Effector memory CD8-positive, alpha-beta T cell (primary cell): ENCODE measurements at regions not wholly inside any gene's neighbourhood (a gene's known extent, or its start where the extent isn't known, plus 50 kb on each side); places are given as distances from the start of the nearest gene placed in this dataset.

Source experiments
- ATAC-seq: fragments of 150-1000 bp; cut with Tn5 transposase; replicated peaks from 2 replicates; pipeline ENCODE4 v1.10.0; 2021; ENCODE audit warnings: mild to moderate bottlenecking, moderate library complexity
- DNase-seq, 3 experiments: peaks; one replicate each; pipeline ENCODE4 v3.0.0; 2021
- H3K27ac Mint-ChIP-seq, 2 donors: one replicate each; pipeline ENCODE4 v1.8.0; 2022; ENCODE audit warnings: mild to moderate bottlenecking in 2 of 2, mixed read lengths in 2 of 2, moderate library complexity in 2 of 2
- H3K27me3 Mint-ChIP-seq, 2 donors: one replicate each; pipeline ENCODE4 v1.8.0; 2022; ENCODE audit warnings: mixed read lengths in 2 of 2
- H3K36me3 Mint-ChIP-seq: one replicate; pipeline ENCODE4 v1.8.0; 2022; ENCODE audit warnings: mild to moderate bottlenecking, moderate library complexity, mixed read lengths; ENCODE audit not compliant: insufficient read depth
- H3K4me1 Mint-ChIP-seq, 2 donors: one replicate each; pipeline ENCODE4 v1.8.0; 2022; ENCODE audit warnings: low read depth in 2 of 2, mixed read lengths in 2 of 2
- H3K4me3 Mint-ChIP-seq, 2 donors: one replicate each; pipeline ENCODE4 v1.8.0; 2022; ENCODE audit warnings: mild to moderate bottlenecking in 2 of 2, mixed read lengths in 2 of 2, moderate library complexity in 2 of 2
- H3K9me3 Mint-ChIP-seq, 2 donors: one replicate each; pipeline ENCODE4 v1.8.0; 2022; ENCODE audit warnings: mixed read lengths in 2 of 2

- DNase-seq = peak; percentile 44 to 62 (median 59)
- Mint-ChIP-seq H3K9me3 (no peaks in the 10 kb centered on the region), H3K27me3 (peaks cover 10 to 27% of the 10 kb centered on the region in 2 donors), H3K4me3 (peak overlapping the region in 1 of 2 donors; percentile 60), H3K4me1 (no peaks in the 10 kb centered on the region), H3K27ac (peak overlapping the region in 1 of 2 donors; percentile 19), H3K36me3 (peaks cover 7% of the 10 kb centered on the region)
- peak; percentile 94 for ATAC-seq
These were observed 123.9 kb upstream of the SLC1A4 start for GRCh38 chr2:64865073-64865830.

DNA sequence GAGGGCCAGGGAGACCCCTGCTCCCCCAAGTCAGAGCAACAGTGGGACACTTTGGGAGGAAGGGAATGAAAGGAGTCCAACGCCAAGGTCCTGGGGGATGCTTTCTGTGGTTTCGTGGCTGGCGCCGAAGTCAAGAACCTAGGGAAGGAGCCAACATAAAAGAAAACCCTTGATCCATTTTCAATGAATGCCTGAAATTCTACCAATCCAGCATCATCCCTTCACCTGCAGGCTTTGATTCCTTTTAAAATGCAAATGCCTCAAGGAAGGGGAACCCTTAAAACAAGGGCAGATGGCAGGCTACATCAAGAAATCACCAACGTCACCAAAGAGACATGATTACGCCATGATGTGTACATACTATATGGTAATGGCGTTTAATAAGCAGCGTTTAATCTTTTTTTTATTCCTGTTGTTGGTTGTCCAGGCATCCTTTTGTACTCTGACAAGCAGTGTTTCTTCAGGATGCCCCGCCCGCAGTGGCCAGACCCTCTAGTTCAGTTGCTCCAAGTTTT lies 123.3 kb upstream of the SLC1A4 start:
- Mint-ChIP-seq H3K9me3 (no peaks in the 10 kb centered on the region), H3K36me3 (peaks cover 7% of the 10 kb centered on the region), H3K4me3 (no peak overlapping the region), H3K4me1 (no peaks in the 10 kb centered on the region), H3K27me3 (peaks cover 10 to 27% of the 10 kb centered on the region in 2 donors), H3K27ac (no peak overlapping the region)
- ATAC-seq (no peak), DNase-seq (no peak)

DNA sequence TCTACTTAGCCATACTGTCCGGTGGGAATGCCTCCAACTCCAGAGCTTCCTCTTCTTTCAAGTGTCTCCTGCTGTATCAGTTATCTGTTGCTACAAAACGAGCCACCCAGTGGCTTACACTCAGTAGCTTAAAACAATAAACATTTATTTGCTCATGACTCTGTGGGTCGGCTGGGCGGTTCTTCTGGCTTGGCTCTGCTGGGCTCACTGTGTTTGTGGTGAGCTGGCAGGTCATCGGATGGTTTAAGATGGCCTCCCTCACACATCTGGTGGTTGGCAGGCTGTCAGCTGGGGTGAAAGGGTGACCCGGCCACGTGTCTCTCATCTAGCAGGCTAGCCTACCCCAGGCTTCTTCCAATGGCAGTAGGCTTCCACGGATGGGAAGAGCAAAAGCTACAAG lies 122.4 kb upstream of the SLC1A4 start:
- Mint-ChIP-seq H3K27me3 (peaks cover 10 to 27% of the 10 kb centered on the region in 2 donors), H3K36me3 (peaks cover 7% of the 10 kb centered on the region), H3K27ac (peak overlapping the region in 1 of 2 donors; percentile 66), H3K4me1 (no peaks in the 10 kb centered on the region), H3K4me3 (peak overlapping the region; percentile 33 to 50), H3K9me3 (no peaks in the 10 kb centered on the region)
- no peak for ATAC-seq
- DNase-seq = no peak

- DNase-seq (no peak), ATAC-seq (no peak)
- Mint-ChIP-seq H3K4me1 (no peaks in the 10 kb centered on the region), H3K4me3 (no peak overlapping the region), H3K36me3 (peaks cover 7% of the 10 kb centered on the region), H3K27me3 (peaks cover 10 to 27% of the 10 kb centered on the region in 2 donors), H3K27ac (peak overlapping the region in 1 of 2 donors; percentile 66), H3K9me3 (no peaks in the 10 kb centered on the region)
These were observed 121.8 kb upstream of the SLC1A4 start for GRCh38 chr2:64867253-64867996.

- peaks cover 7% of the 10 kb centered on the region for H3K36me3 Mint-ChIP-seq
- ATAC-seq = no peak
- DNase-seq = no peak
- H3K4me3 Mint-ChIP-seq = no peak overlapping the region
- no peaks in the 10 kb centered on the region for H3K9me3 Mint-ChIP-seq
- H3K4me1 Mint-ChIP-seq = peaks cover 0 to 3% of the 10 kb centered on the region in 2 donors
- peaks cover 10 to 27% of the 10 kb centered on the region in 2 donors for H3K27me3 Mint-ChIP-seq
- no peak overlapping the region for H3K27ac Mint-ChIP-seq
These were observed 120.1 kb upstream of the SLC1A4 start for GRCh38 chr2:64869126-64869525.

GRCh38 chr2:64873472-64873924 lies 115.7 kb upstream of the SLC1A4 start:
- Mint-ChIP-seq H3K4me3 (peak overlapping the region in 1 of 2 donors; percentile 5), H3K36me3 (peaks cover 4% of the 10 kb centered on the region), H3K27me3 (peaks cover 5 to 12% of the 10 kb centered on the region in 2 donors), H3K27ac (no peak overlapping the region), H3K4me1 (peaks cover 0 to 3% of the 10 kb centered on the region in 2 donors), H3K9me3 (no peaks in the 10 kb centered on the region)
- ATAC-seq (peak; percentile 98), DNase-seq (peak; percentile 77 to 85 (median 82))

DNA sequence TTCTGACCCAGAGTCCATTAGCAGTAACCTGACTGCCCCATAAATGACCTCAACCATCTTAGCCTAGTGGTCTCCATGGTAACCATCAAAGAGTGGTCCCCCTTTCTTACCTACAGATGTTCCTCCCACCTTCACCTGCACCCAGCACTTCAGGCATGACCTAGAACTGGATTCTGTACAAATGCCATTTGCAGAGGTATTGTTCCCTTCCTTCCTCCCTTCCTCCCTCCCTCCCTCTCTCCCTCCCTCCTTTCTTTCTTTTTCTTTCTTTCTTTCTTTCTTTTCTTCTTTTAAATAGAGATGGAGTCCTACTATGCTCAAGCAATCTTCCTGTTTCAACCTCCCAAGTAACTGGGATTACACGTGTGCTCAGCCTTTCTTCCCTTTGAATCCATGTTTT lies 114.6 kb upstream of the SLC1A4 start:
- DNase-seq (no peak), ATAC-seq (no peak)
- Mint-ChIP-seq H3K4me3 (no peak overlapping the region), H3K36me3 (peaks cover 4% of the 10 kb centered on the region), H3K27ac (no peak overlapping the region), H3K4me1 (peaks cover 0 to 3% of the 10 kb centered on the region in 2 donors), H3K9me3 (no peaks in the 10 kb centered on the region), H3K27me3 (peaks cover 5 to 10% of the 10 kb centered on the region in 2 donors)

- Mint-ChIP-seq H3K27ac (no peak overlapping the region), H3K27me3 (peaks cover 5 to 10% of the 10 kb centered on the region in 2 donors), H3K36me3 (peaks cover 4% of the 10 kb centered on the region), H3K9me3 (no peaks in the 10 kb centered on the region), H3K4me3 (no peak overlapping the region), H3K4me1 (peaks cover 0 to 3% of the 10 kb centered on the region in 2 donors)
- DNase-seq = no peak
- ATAC-seq = no peak
These were observed 113.8 kb upstream of the SLC1A4 start for GRCh38 chr2:64875368-64875767.

DNA sequence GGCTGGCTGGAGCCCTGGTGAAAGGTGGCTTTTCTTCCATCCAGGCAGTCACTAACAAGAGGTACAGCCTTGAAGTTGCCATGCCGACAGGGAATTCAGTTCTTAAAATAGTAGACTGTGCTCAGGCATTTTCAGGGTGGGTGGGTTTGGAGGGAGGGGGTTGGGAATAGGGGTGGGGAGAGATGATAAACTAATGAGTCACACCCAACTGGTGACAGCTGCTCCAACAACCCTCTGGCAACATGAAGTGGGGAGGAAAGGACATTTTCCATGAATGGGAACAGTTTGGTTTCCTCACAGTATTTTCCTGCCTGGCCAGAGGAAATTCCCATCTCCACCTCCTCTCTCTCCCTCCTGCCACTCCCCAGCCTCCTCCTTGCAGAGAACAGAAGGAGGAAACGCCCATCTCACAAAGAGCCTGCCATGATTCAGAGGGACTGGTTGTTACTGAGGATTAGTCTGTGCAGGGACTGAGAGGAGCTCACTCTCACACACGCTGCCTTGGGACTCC lies 113.0 kb upstream of the SLC1A4 start:
- Mint-ChIP-seq H3K4me1 (peaks cover 0 to 4% of the 10 kb centered on the region in 2 donors), H3K9me3 (no peaks in the 10 kb centered on the region), H3K36me3 (peaks cover 4% of the 10 kb centered on the region), H3K4me3 (no peak overlapping the region), H3K27ac (no peak overlapping the region), H3K27me3 (peaks cover 5 to 18% of the 10 kb centered on the region in 2 donors)
- no peak for ATAC-seq
- DNase-seq = no peak

DNA sequence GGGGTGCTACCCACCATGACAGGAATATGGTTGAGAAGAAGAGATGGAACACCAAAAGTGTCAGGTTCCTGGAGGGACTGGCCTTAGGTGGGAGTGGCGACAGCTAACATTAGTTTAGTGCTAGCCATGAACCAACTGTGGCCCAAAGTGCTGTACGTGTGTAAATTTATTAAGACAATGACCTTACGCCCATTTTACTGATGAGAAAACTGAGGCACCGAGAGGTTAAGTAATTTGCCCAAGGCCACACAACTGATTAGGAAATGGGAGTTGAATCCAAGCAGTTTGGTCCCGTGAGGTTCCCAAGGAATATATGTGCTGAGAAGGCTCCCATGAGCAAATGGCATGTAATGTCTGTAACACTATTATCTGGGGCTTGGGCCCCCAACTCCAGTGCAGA lies 109.5 kb upstream of the SLC1A4 start:
- no peak overlapping the region for H3K27ac Mint-ChIP-seq
- DNase-seq (no peak), ATAC-seq (no peak)
- H3K27me3 Mint-ChIP-seq = peaks cover 5 to 25% of the 10 kb centered on the region in 2 donors
- no peaks in the 10 kb centered on the region for H3K9me3 Mint-ChIP-seq
- peaks cover 3% of the 10 kb centered on the region for H3K36me3 Mint-ChIP-seq
- no peak overlapping the region for H3K4me3 Mint-ChIP-seq
- peaks cover 0 to 3% of the 10 kb centered on the region in 2 donors for H3K4me1 Mint-ChIP-seq

DNA sequence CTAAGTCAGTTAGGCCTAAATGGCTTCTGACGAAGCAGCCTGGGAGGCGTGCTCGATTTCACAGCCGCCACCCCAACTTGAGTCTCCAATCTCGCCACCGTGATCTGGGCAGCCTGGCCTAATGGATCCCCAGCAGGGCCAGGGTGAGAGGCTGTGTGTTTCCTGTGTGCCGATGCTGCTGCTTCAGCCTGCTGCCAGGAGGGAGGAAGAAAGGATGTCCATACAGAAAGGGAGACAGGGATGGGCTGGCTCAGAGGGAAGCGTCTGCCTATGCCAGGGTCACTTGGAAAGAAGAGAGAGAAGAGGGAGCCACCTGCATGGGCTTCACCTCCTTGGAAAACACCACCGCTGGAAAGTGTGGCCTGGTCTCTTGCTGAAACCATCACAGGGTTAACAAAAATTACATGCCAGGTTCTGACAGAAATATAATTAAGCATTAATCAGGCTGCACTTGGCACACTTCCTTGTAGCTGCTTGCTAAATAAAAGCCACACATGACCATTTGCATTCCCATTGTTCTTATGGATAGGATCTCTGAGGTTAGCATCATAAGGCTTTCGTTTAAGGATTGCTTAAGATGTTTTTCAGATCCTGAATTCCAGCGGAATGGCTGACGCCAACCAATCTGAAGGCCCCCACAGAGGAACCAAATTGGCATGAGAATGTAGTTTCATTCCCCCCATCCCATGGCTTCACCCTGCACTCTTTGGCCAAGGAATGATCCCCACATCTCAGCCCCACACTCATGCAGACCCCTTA lies 108.8 kb upstream of the SLC1A4 start:
- DNase-seq (no peak), ATAC-seq (no peak)
- H3K4me1 Mint-ChIP-seq = peaks cover 0 to 3% of the 10 kb centered on the region in 2 donors
- peaks cover 5 to 25% of the 10 kb centered on the region in 2 donors for H3K27me3 Mint-ChIP-seq
- H3K36me3 Mint-ChIP-seq = peaks cover 3% of the 10 kb centered on the region
- no peaks in the 10 kb centered on the region for H3K9me3 Mint-ChIP-seq
- H3K27ac Mint-ChIP-seq = no peak overlapping the region
- no peak overlapping the region for H3K4me3 Mint-ChIP-seq

- peaks cover 0 to 3% of the 10 kb centered on the region in 2 donors for H3K4me1 Mint-ChIP-seq
- peaks cover 3% of the 10 kb centered on the region for H3K36me3 Mint-ChIP-seq
- H3K9me3 Mint-ChIP-seq = no peaks in the 10 kb centered on the region
- no peak overlapping the region for H3K27ac Mint-ChIP-seq
- no peak overlapping the region for H3K4me3 Mint-ChIP-seq
- peaks cover 5 to 25% of the 10 kb centered on the region in 2 donors for H3K27me3 Mint-ChIP-seq
- ATAC-seq (no peak), DNase-seq (no peak)
These were observed 108.1 kb upstream of the SLC1A4 start for GRCh38 chr2:64881037-64881492.

GRCh38 chr2:64887565-64887964 lies 101.6 kb upstream of the SLC1A4 start:
- Mint-ChIP-seq H3K36me3 (no peaks in the 10 kb centered on the region), H3K4me1 (peaks cover 0 to 2% of the 10 kb centered on the region in 2 donors), H3K27me3 (peaks cover 18 to 41% of the 10 kb centered on the region in 2 donors), H3K4me3 (no peak overlapping the region), H3K27ac (no peak overlapping the region), H3K9me3 (no peaks in the 10 kb centered on the region)
- no peak for ATAC-seq
- DNase-seq = no peak
